GM04503 (cell line): ENCODE measurements at regions not wholly inside any gene's neighbourhood (a gene's known extent, or its start where the extent isn't known, plus 50 kb on each side); places are given as distances from the start of the nearest gene placed in this dataset.
"Not testable (repeated sequence)": the region's sequence is repeated elsewhere in the genome, so short reads cannot be mapped to it uniquely, and the experiment has no call there.

Experiments
- DNase-seq: peaks from one replicate; pipeline ENCODE4 v3.0.0-alpha.2; 2012; ENCODE audit warnings: low read depth

- no peak for DNase-seq
Measured at GRCh38 chr18:10119991-10120390, 206.2 kb downstream of the VAPA start.

DNA sequence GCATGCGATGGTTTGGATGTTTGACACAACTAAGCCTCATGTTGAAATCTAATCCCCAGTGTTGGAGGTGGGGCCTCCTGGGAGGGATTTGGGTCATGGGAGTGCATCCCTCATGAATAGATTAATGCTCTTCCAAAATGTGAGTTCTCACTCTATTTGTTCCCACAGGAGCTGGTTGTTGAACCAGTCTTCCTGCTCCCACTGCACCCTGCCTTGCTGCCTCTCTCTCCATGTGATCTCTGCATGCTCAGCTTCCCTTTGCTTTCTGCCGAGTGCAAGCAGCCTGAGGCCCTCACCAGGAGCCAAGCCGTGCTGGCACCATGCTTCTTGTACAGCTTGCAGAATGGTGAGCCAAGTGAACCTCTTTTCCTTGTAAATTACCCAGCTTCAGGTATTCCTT lies 206.8 kb downstream of the VAPA start:
- DNase-seq, result no peak

DNA sequence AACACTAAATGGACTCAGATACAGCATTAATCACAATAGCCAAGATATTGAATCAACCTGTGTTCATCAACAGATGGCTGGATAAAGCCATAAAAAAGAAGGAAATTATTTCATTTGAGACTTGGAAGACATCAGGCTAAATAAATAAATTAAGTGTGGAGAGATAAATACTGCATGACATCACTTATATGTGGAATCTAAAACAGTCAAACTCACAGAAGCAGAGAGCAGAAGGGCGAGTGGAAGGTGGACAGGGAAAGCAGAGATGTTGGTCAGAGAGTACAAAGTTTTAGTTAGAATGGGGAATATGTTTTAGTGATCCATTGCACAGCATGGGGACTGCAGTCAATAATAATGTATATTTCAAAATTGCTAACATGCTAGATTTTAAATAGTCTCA lies 207.2 kb downstream of the VAPA start:
- DNase-seq, result no peak

DNA sequence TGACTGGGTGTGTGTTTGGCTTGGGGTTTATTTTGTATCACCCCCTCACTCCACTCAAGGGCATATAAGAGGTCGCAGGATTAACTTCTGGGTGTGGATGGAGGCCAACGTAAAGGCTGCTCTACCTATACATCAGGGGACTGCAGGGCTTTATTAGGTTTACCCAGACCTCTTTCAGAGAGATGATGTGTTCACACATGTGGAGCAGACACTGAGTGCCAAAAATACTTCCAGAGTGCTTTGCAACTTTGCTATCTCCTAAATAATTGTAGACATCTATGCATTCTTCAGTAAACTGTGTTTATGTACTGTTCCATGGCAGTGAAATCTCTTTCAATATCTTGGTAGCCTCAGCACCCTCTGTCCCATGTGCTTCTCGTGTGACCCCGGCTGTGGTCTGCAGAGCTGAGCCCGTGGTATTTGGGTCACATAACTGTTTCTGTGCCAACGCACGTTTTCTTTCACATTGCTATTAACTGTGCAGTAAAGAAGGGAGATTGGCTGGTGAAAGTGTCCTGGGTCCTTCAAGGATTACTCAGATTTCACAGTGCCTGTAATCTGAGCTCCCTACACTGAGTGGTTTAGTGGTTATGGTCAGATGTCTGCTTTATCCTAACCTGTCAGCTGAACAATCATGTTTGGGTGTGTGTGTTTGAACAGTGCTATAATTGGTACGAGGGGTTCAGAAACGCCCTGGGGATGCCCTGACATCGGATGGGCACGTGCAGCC lies 208.1 kb downstream of the VAPA start:
- peak; percentile 90 for DNase-seq

DNA sequence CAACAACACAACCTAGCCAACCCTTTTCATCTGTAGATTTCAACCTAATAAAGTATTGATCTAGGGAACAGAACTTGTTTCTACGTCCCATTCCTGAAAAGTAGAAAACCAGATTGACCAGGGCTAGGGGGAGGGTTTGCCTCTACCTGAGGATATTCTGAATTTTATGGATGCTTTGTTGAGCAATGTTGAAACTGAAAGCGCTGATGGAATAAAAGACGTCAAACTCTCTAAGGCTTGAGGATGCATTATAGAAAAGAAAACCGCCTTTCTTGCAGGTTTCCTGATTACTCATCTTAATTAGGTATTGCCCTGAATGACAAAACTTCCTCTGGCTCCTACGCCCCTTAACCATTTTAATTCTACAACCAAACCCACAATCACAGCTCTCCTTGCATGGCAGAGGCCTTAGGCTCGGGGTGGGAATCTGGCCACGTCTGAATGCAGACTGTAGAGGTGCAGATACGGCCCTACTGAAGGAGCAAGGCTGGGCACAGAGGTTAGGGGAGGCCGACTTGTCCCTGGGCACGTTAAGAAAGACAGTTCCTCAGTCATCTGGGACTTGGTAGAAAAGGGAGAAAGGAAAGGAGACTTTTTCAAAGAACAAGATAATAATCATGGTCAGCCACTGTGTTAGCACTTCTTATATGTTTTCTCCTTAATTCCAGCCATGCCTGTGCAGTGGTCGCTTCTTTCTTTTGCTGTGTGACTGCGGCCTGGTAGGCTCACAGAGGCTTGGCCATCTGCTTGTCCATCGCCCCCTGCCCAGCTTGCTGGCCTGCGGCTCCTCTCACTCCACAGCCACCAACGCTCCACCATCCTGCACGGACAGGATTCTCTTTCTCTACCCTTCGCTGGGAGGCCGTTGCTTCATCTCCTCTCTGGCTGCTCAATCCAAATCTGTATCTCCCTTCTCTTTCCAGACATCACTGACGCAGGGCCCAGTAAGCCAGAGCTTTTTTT lies 209.5 kb downstream of the VAPA start:
- no peak for DNase-seq

- DNase-seq, result no peak
Measured at GRCh38 chr18:10124071-10124470, 210.3 kb downstream of the VAPA start.

DNA sequence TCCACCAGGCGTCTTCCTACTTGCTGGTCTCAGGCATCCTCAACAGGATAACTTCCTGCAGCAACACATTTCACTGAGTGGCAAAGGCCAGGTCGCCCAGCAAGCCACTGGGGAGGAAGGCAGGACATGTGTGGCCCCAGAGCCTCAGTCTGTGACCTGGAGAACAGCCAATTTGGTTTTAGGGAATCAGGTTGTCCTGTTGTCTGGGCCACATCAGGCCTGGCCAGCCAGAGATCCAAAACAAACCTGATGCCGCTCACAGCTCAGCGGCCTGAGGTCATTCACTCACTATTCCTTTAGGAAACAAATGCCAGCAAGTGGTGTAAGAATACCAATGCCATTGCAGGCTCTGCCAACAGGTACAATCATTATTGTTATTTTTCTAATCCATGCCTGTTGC lies 210.7 kb downstream of the VAPA start:
- no peak for DNase-seq

GRCh38 chr18:10124967-10125366 lies 211.2 kb downstream of the VAPA start:
- DNase-seq, result no peak

- no peak for DNase-seq
Measured at GRCh38 chr18:10127729-10128128, 213.9 kb downstream of the VAPA start.

DNA sequence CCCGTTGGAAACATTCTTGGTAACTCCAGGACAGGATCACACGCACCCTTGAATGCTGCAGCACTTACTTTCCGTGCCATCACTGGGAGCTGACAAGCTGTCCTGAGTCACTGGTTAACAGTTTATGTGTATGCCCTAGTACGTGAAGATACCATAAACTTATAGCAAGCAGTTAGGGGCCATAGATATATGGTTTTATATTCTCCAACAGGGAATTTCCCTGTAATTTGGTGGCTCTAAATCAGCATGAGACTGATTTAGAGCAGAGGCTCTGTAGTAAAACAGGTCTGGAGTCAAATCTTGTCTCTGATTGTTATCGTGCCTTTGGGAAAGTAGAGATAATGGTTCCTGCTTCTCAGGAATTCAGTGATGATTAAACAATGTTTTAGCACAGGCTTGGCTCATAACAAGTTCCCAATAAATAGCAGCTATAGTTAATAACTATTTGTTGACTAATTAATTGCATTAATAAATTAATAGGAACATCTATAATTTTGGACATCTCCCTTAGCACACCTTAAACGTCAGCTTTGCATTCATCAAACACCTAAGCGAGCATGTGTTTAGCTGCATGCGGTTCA lies 215.2 kb downstream of the VAPA start:
- peak; percentile 60 for DNase-seq

GRCh38 chr18:10130606-10131005 lies 216.8 kb downstream of the VAPA start:
- no peak for DNase-seq

GRCh38 chr18:10131081-10131459 lies 217.3 kb downstream of the VAPA start:
- no peak for DNase-seq

- no peak for DNase-seq
Measured at GRCh38 chr18:10131460-10132395, 217.9 kb downstream of the VAPA start.

DNA sequence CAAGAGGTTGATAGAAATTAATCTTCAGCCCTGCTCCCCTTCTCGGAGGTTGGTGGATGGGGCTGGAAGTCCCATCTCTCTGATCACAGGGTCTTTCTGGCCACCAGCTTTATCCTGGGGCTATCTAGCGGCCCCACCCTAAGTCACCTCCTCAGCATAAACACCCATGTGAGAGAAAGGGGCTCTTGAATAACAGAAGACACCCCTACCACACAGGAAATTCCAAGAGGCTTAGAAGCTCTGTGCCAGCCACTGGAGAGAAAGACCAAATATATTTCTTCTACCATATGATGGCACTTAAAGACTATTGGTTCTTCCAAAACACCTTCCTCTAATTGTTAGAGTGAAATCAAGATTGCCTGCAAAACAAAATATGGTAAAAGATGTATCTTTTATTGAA lies 219.7 kb downstream of the VAPA start:
- no peak for DNase-seq

DNA sequence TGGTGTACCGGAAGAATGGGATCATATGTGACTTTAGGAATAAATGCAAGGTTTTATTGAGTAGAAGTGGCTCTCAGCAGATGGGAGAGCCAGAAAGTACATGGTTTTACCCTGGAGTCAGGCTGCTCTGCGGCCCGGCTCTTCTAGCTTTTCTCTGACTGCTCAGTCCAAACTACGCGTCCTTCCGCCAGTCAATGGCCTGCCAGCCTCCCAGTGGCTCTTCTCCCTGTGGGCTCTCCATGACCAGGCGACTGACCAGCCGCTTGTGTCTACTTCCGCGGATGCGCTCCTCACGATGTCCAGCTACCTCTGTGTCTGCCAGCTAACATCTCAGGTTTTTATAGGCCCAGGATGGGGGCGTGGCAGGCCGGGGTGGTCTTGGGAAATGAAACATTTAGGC lies 220.4 kb downstream of the VAPA start:
- DNase-seq, result no peak

DNA sequence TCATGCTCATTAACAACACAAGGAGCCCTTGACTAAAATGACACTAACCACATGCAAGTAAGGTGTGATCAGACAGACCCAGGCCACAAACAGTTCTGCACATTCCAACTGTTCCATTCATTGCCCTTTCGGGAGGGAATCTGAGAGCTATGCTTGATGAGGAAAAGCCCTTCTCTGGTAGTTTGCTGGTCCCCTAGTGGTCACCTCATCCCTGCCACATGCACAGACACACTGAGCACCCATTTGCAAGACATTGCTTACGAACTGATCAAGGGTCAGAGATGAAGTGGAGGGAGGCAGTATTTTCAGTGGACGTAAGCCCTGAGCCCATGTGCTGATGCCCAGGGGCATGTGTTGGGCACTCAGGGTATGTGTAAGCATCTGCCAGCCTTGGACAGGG lies 220.9 kb downstream of the VAPA start:
- not testable (repeated sequence) for DNase-seq

DNA sequence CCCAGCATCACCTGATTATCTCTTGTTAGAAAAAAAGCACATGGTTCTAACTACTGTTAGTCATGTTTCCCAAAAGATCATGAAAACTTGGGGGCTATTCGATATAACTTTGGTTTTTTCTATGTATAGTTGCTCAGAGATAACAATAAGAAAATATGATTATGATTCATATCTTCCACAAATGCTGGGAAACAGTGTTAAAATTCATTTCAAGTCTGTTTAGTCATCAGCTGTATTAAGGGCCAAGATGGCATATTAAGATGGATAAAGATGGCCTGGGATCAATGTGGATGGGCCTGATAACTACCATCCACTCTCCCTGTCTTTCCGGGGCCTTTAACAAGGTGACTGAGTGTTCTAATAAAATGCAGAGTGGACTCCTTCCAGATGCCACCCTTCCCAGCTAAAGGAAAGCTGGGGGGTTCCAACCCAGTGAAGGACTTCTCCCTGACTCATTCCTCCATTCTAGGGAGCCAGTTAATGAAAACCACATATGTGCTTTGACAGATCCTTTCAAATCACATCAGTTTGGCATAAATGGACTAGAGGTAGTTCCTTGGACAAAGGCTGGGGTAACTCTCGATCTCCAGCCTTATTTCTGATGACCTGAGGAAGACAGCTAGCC lies 221.6 kb downstream of the VAPA start:
- no peak for DNase-seq

GRCh38 chr18:10138719-10139118 lies 224.9 kb downstream of the VAPA start:
- DNase-seq, result no peak

DNA sequence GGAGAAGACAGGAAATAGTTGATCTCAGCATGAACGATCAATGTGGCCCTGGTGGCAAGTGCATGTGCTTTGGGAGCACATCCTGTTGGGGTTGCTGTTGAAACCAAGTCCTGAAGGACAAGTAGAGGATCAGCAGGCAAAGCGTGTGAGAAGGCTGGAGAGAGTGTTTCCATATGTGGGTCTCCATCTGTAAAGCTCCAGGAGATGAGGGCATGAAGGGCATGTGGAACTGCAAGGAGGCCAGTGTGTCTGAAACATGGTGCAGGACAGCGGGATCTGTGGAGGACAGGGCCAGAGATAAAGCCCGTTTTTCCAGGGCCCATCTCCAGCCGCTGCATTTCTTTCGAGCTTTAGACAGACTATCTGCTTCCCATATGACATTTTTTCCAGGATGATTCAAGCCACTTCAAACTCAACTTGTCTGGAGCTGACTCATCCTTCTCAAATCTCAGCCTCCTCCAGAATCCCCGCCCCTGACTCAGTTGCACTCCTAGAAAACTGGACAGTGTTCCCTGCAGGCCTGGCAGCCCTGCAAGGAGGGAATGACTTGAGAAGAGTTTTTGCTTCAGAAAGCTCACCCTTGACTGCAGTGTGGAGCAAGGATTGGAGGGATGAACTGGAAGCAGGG lies 226.1 kb downstream of the VAPA start:
- peak; percentile 57 for DNase-seq

DNA sequence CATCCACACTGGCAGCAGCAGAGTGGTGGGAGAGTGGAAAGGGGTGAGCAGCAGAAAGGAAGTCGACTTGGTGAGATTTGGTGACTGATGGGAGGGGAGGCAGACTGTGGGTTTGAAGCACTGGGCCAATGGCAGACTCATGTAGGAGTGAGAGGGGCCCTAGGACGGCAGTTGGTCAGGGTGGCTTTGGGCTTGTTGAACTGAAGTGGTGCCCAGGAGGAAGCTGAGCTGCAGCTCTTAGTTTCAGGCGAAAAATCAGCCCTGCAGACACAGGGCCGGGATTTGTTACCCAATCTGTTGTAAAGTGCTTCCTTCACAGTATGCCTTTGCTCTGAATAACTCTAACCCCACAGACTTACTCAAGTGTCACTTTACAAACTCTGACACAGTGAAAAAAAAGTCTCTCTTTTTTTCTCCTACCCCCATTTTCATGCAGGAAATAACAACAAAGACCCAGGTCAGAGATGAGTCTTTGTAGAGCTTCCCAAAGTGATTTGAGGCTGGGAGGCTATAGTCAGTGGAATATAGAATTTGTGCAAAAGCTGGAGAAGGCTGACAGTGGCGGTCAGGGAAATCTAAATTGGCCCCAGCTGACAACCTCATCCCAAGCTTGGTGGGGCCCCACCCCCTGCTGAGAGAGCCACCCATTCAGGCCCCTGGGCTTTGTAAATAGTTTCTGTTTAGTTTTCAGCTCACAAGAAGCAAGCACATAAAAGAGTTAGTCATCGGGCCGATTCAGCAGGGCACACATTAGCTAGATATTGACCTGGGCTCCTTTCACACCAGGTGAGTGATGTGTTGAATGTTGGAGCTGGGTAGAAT lies 226.9 kb downstream of the VAPA start:
- no peak for DNase-seq
